ENCODE measurements at regions not wholly inside any gene's neighbourhood (a gene's known extent, or its start where the extent isn't known, plus 50 kb on each side); places are given as distances from the start of the nearest gene placed in this dataset.
"Not testable (repeated sequence)": the region's sequence is repeated elsewhere in the genome, so short reads cannot be mapped to it uniquely, and the experiment has no call there.

DNA sequence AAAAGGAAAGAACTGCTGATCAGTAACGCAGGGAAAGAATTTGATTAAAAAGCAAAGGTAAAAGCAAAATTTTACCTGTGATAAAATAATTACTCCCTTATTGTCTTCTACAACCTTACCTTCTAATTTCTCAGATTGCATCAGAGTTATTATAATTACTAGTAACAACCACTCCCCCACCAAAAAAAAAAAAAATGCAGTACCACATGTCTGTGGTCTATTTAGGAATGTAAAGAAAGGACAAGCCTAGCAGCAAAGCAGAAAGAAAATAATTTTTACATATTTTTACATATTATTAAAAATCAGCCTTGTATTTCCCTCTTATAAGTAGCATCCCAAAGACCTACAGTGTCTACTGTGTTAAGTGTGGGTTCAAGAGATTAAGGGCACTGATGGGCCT lies 430.4 kb downstream of the TFEC start:
- intact Hi-C loops (cut with DNase I), result no loop called here
- TF ChIP-seq, protein P1, sequence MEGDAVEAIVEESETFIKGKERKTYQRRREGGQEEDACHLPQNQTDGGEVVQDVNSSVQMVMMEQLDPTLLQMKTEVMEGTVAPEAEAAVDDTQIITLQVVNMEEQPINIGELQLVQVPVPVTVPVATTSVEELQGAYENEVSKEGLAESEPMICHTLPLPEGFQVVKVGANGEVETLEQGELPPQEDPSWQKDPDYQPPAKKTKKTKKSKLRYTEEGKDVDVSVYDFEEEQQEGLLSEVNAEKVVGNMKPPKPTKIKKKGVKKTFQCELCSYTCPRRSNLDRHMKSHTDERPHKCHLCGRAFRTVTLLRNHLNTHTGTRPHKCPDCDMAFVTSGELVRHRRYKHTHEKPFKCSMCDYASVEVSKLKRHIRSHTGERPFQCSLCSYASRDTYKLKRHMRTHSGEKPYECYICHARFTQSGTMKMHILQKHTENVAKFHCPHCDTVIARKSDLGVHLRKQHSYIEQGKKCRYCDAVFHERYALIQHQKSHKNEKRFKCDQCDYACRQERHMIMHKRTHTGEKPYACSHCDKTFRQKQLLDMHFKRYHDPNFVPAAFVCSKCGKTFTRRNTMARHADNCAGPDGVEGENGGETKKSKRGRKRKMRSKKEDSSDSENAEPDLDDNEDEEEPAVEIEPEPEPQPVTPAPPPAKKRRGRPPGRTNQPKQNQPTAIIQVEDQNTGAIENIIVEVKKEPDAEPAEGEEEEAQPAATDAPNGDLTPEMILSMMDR (IDR thresholded peaks at IDR 0.05; ENCODE audit: borderline replicate concordance, extremely low read depth, insufficient read depth), result no peak
- no peaks in the 10 kb centered on the region for H3K4me1 ChIP-seq (ENCODE audit: control insufficient read depth in 2 of 3, insufficient read depth in 2 of 3, low read depth in 1 of 3, low read length in 3 of 3)
- H3K27ac ChIP-seq (ENCODE audit: low read depth in 2 of 2, low read length in 2 of 2), result no peak overlapping the region
- H3K9me3 ChIP-seq (ENCODE audit: control insufficient read depth in 2 of 3, insufficient read depth in 1 of 3, low read length in 3 of 3), result no peaks in the 10 kb centered on the region
- no peaks in the 10 kb centered on the region for H3K36me3 ChIP-seq (ENCODE audit: control insufficient read depth in 2 of 3, insufficient read depth in 3 of 3, low read length in 3 of 3)
- no peak overlapping the region for H3K4me3 ChIP-seq (ENCODE audit: low read length in 3 of 3)
- no peak for DNase-seq
- H3K9ac ChIP-seq (ENCODE audit: low read length in 3 of 3), result no peak overlapping the region
- no peaks in the 10 kb centered on the region for H3K27me3 ChIP-seq (ENCODE audit: control insufficient read depth, insufficient read depth, low read length)
- FAIRE-seq, result no peak

DNA sequence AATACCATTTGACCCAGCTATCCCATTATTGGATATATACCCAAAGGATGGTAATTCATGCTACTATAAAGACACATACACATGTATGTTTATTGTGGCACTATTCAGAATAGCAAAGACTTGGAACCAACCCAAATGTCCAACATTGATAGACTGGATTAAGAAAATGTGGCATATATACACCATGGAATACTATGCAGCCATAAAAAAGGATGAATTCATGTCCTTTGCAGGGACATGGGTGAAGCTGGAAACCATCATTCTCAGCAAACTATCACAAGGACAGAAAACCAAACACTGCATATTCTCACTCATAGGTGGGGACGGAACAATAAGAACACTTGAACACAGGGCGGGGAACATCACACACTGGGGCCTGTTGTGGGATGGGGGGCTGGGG lies 431.4 kb downstream of the TFEC start:
- H3K27ac ChIP-seq (ENCODE audit: low read depth in 2 of 2, low read length in 2 of 2); H3K9me3 ChIP-seq (ENCODE audit: control insufficient read depth in 2 of 3, insufficient read depth in 1 of 3, low read length in 3 of 3); H3K9ac ChIP-seq (ENCODE audit: low read length in 3 of 3); intact Hi-C loops (cut with DNase I); H3K4me1 ChIP-seq (ENCODE audit: control insufficient read depth in 2 of 3, insufficient read depth in 2 of 3, low read depth in 1 of 3, low read length in 3 of 3); FAIRE-seq; DNase-seq; H3K27me3 ChIP-seq (ENCODE audit: control insufficient read depth, insufficient read depth, low read length); H3K4me3 ChIP-seq (ENCODE audit: low read length in 3 of 3); H3K36me3 ChIP-seq (ENCODE audit: control insufficient read depth in 2 of 3, insufficient read depth in 3 of 3, low read length in 3 of 3): not testable (repeated sequence)

DNA sequence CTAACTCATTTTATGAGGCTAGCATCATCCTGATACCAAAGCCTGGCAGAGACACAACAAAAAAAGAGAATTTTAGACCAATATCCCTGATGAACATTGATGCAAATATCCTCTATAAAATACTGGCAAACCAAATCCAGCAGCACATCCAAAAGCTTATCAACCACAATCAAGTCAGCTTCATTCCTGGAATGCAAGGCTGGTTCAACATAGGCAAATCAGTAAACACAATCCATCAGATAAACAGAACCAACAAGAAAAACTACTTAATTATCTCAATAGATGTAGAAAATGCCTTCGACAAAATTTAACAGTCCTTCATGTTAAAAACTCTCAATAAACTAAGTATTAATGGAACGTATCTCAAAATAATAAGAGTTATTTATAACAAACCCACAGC lies 433.3 kb downstream of the TFEC start:
- H3K4me3 ChIP-seq (ENCODE audit: low read length in 3 of 3); H3K27me3 ChIP-seq (ENCODE audit: control insufficient read depth, insufficient read depth, low read length); DNase-seq; intact Hi-C loops (cut with DNase I); H3K9ac ChIP-seq (ENCODE audit: low read length in 3 of 3); H3K36me3 ChIP-seq (ENCODE audit: control insufficient read depth in 2 of 3, insufficient read depth in 3 of 3, low read length in 3 of 3); H3K4me1 ChIP-seq (ENCODE audit: control insufficient read depth in 2 of 3, insufficient read depth in 2 of 3, low read depth in 1 of 3, low read length in 3 of 3); H3K27ac ChIP-seq (ENCODE audit: low read depth in 2 of 2, low read length in 2 of 2); FAIRE-seq; H3K9me3 ChIP-seq (ENCODE audit: control insufficient read depth in 2 of 3, insufficient read depth in 1 of 3, low read length in 3 of 3): not testable (repeated sequence)

DNA sequence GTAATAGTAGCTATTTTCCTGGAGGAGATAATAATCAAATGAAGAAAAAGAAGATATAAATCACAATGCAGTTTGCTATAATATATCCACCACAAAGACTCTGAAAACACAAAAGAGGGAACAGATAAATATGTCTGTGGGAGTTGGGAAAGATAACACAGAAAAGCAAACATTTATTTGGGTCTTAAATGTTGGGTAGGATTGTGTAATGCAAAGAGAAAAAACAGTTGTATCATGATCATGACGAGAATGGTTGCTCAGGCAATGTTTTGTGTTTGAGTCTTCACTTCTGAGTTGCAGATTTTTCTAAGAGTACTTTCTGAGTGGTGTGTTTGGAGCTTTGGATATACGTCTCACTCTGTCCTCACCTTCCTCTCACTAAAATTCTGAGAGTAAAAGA lies 437.5 kb downstream of the TFEC start:
- FAIRE-seq (no peak), DNase-seq (no peak)
- no peaks in the 10 kb centered on the region for H3K4me1 ChIP-seq (ENCODE audit: control insufficient read depth in 2 of 3, insufficient read depth in 2 of 3, low read depth in 1 of 3, low read length in 3 of 3)
- no peak overlapping the region for H3K27ac ChIP-seq (ENCODE audit: low read depth in 2 of 2, low read length in 2 of 2)
- H3K27me3 ChIP-seq (ENCODE audit: control insufficient read depth, insufficient read depth, low read length), result no peaks in the 10 kb centered on the region
- H3K9me3 ChIP-seq (ENCODE audit: control insufficient read depth in 2 of 3, insufficient read depth in 1 of 3, low read length in 3 of 3), result no peaks in the 10 kb centered on the region
- H3K9ac ChIP-seq (ENCODE audit: low read length in 3 of 3), result no peak overlapping the region
- intact Hi-C loops (cut with DNase I), result no loop called here
- no peak overlapping the region for H3K4me3 ChIP-seq (ENCODE audit: low read length in 3 of 3)
- no peaks in the 10 kb centered on the region for H3K36me3 ChIP-seq (ENCODE audit: control insufficient read depth in 2 of 3, insufficient read depth in 3 of 3, low read length in 3 of 3)
- TF ChIP-seq, protein P1 (IDR thresholded peaks at IDR 0.05; ENCODE audit: borderline replicate concordance, extremely low read depth, insufficient read depth), result no peak
